ENCODE measurements at regions not wholly inside any gene's neighbourhood (a gene's known extent, or its start where the extent isn't known, plus 50 kb on each side); places are given as distances from the start of the nearest gene placed in this dataset.

DNA sequence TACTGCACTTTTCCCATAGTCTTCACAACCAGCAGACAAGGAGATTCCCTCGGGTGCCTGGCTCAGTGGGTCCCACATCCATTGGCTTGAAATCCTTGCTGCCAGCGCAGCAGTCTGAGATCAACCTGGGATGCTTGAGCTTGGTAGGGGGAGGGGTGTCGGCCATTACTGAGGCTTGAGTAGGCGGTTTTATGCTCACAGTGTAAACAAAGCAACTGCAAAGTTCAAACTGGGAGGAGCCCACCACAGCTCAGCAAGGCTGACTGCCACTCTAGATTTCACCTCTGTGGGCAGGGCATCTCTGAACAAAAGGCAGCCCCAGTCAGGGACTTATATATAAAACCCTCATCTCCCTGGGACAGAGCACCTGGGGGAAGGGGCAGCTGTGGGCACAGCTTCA, 512.3 kb upstream of the MPDZ start:
- no peak overlapping the region for H3K4me3 ChIP-seq (replicated peaks in 1 of 4; ENCODE audit: control extremely low read depth in 1 of 4, insufficient read depth in 1 of 4, low read depth in 3 of 4, low read length in 4 of 4)
- H2AFZ ChIP-seq (ENCODE audit: low read length), result no peak overlapping the region
- TF ChIP-seq, protein P1, sequence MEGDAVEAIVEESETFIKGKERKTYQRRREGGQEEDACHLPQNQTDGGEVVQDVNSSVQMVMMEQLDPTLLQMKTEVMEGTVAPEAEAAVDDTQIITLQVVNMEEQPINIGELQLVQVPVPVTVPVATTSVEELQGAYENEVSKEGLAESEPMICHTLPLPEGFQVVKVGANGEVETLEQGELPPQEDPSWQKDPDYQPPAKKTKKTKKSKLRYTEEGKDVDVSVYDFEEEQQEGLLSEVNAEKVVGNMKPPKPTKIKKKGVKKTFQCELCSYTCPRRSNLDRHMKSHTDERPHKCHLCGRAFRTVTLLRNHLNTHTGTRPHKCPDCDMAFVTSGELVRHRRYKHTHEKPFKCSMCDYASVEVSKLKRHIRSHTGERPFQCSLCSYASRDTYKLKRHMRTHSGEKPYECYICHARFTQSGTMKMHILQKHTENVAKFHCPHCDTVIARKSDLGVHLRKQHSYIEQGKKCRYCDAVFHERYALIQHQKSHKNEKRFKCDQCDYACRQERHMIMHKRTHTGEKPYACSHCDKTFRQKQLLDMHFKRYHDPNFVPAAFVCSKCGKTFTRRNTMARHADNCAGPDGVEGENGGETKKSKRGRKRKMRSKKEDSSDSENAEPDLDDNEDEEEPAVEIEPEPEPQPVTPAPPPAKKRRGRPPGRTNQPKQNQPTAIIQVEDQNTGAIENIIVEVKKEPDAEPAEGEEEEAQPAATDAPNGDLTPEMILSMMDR (conservative IDR thresholded peaks at IDR 0.05 in 1 of 2, IDR thresholded peaks at IDR 0.05 in 1 of 2; ENCODE audit: low read depth in 1 of 2, low read length in 2 of 2), result no peak
- TF ChIP-seq EZH2 (IDR thresholded peaks at IDR 0.05; ENCODE audit: low read length, missing control alignments), result no peak
- H3K27me3 ChIP-seq (ENCODE audit: control insufficient read depth, insufficient read depth, low read length), result no peaks in the 10 kb centered on the region
- peaks cover 2% of the 10 kb centered on the region for H3K4me1 ChIP-seq (ENCODE audit: control insufficient read depth, extremely low read depth, insufficient read depth, low read length)
- no peak for DNase-seq (ENCODE audit: low read depth in 2 of 2)
- no peaks in the 10 kb centered on the region for H3K79me2 ChIP-seq (ENCODE audit: control insufficient read depth, insufficient read depth, low read length)
- H3K4me2 ChIP-seq (ENCODE audit: extremely low read depth, insufficient read depth, low read length), result no peak overlapping the region
- H3K36me3 ChIP-seq (ENCODE audit: control insufficient read depth, insufficient read depth, low read length), result no peaks in the 10 kb centered on the region
- H3K27ac ChIP-seq (ENCODE audit: insufficient read depth, low read length), result no peak overlapping the region
- no peaks in the 10 kb centered on the region for H3K9me3 ChIP-seq (ENCODE audit: control insufficient read depth, insufficient read depth, low read depth, low read length)
- no peaks in the 10 kb centered on the region for H4K20me1 ChIP-seq (ENCODE audit: control insufficient read depth, extremely low read depth, insufficient read depth, low read length)
- no peak overlapping the region for H3K9ac ChIP-seq (ENCODE audit: insufficient read depth, low read length)

DNA sequence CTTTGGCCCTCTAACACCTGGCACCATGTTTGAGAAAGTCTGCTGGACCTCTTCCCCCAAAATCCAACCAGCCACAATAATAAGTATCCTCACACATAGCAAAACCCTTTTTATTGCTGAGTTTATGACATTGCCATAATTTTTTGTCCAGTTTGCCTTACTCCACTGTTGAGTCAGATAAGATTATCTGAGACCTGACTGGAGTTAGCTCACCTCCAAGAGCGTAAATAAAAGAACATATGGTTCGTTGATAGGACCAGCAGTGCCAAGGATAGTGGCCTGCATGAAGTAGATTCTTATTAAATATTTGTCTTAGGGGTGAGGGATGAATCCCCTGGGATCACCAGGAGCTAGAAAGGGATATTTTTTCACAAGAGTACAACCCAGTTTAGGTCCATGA, 510.6 kb upstream of the MPDZ start:
- Histone ChIP-seq H3K9me3 (ENCODE audit: control insufficient read depth, insufficient read depth, low read depth, low read length) (no peaks in the 10 kb centered on the region), H3K4me3 (replicated peaks in 1 of 4; ENCODE audit: control extremely low read depth in 1 of 4, insufficient read depth in 1 of 4, low read depth in 3 of 4, low read length in 4 of 4) (no peak overlapping the region), H3K9ac (ENCODE audit: insufficient read depth, low read length) (no peak overlapping the region), H3K4me1 (ENCODE audit: control insufficient read depth, extremely low read depth, insufficient read depth, low read length) (peaks cover 10% of the 10 kb centered on the region), H3K79me2 (ENCODE audit: control insufficient read depth, insufficient read depth, low read length) (no peaks in the 10 kb centered on the region), H4K20me1 (ENCODE audit: control insufficient read depth, extremely low read depth, insufficient read depth, low read length) (no peaks in the 10 kb centered on the region), H3K27ac (ENCODE audit: insufficient read depth, low read length) (no peak overlapping the region), H2AFZ (ENCODE audit: low read length) (no peak overlapping the region), H3K36me3 (ENCODE audit: control insufficient read depth, insufficient read depth, low read length) (no peaks in the 10 kb centered on the region), H3K27me3 (ENCODE audit: control insufficient read depth, insufficient read depth, low read length) (no peaks in the 10 kb centered on the region), H3K4me2 (ENCODE audit: extremely low read depth, insufficient read depth, low read length) (no peak overlapping the region)
- TF ChIP-seq, protein P1 (conservative IDR thresholded peaks at IDR 0.05 in 1 of 2, IDR thresholded peaks at IDR 0.05 in 1 of 2; ENCODE audit: low read depth in 1 of 2, low read length in 2 of 2), result no peak
- TF ChIP-seq EZH2 (IDR thresholded peaks at IDR 0.05; ENCODE audit: low read length, missing control alignments), result no peak
- no peak for DNase-seq (ENCODE audit: low read depth in 2 of 2)

DNA sequence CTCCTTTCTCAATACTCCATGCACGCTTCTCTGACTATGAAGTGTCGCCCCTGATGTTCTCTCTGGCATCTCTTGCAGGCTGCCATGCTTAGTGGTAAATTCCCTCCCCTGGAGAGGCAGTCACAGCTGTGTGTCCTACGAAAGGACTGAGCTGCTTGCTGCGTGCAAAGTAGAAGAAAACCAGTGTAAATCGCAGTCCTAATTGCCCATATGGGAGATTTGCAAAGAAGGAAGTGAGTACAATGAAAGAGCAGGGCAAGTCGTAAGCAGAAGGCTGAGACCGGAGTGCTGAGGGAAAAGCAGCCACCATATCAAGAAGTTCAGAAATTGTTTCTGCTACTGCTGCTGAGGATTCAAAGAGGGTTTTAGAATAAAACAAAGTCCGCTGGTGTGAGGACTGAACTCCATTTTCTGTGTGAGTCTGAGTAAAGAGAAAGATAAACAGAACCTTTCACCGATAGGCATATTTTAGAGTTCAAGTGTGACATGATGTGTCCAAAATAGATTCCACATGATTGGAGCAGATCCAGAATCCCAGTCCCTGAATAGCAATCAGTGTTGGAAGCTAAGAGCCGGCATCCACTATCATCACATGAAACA, 507.8 kb upstream of the MPDZ start:
- no peaks in the 10 kb centered on the region for H4K20me1 ChIP-seq (ENCODE audit: control insufficient read depth, extremely low read depth, insufficient read depth, low read length)
- H3K27me3 ChIP-seq (ENCODE audit: control insufficient read depth, insufficient read depth, low read length), result no peaks in the 10 kb centered on the region
- H3K27ac ChIP-seq (ENCODE audit: insufficient read depth, low read length), result peak overlapping the region; percentile 71
- peaks cover 10% of the 10 kb centered on the region for H3K4me1 ChIP-seq (ENCODE audit: control insufficient read depth, extremely low read depth, insufficient read depth, low read length)
- H3K79me2 ChIP-seq (ENCODE audit: control insufficient read depth, insufficient read depth, low read length), result no peaks in the 10 kb centered on the region
- H3K4me2 ChIP-seq (ENCODE audit: extremely low read depth, insufficient read depth, low read length), result peak overlapping the region; percentile 84
- H2AFZ ChIP-seq (ENCODE audit: low read length), result peak overlapping the region; percentile 44
- peak overlapping the region; percentile 2 to 44 (median 26) for H3K4me3 ChIP-seq (replicated peaks in 1 of 4; ENCODE audit: control extremely low read depth in 1 of 4, insufficient read depth in 1 of 4, low read depth in 3 of 4, low read length in 4 of 4)
- peak; percentile 60 to 85 for DNase-seq (ENCODE audit: low read depth in 2 of 2)
- TF ChIP-seq EZH2 (IDR thresholded peaks at IDR 0.05; ENCODE audit: low read length, missing control alignments), result no peak
- TF ChIP-seq, protein P1 (conservative IDR thresholded peaks at IDR 0.05 in 1 of 2, IDR thresholded peaks at IDR 0.05 in 1 of 2; ENCODE audit: low read depth in 1 of 2, low read length in 2 of 2), result no peak
- H3K9ac ChIP-seq (ENCODE audit: insufficient read depth, low read length), result no peak overlapping the region
- no peaks in the 10 kb centered on the region for H3K36me3 ChIP-seq (ENCODE audit: control insufficient read depth, insufficient read depth, low read length)
- H3K9me3 ChIP-seq (ENCODE audit: control insufficient read depth, insufficient read depth, low read depth, low read length), result no peaks in the 10 kb centered on the region
